MCF 10A (cell line): ENCODE measurements at regions not wholly inside any gene's neighbourhood (a gene's known extent, or its start where the extent isn't known, plus 50 kb on each side); places are given as distances from the start of the nearest gene placed in this dataset.

ENCODE experiments used
- BruUV-seq: library from RNA; stranded (reverse); fragments of 400-500 nt; replicated peaks from 2 replicates; lab custom pipeline; 2021; lab: Mats Ljungman, UMichigan
- CTCF ChIA-PET: fragments of 300-600 bp; sonication (Branson Sonifier 250); formaldehyde crosslinking; extraction: SDS; loops from one replicate; lab custom pipeline; 2021; ENCODE audit warnings: antibody characterized with exemption, inconsistent platforms; lab: Yijun Ruan, JAX
- POLR2A ChIA-PET: fragments of 300-600, 350-650 bp; sonication (Branson Sonifier 250); formaldehyde crosslinking; extraction: SDS; loops from one replicate; lab custom pipeline; 2020; ENCODE audit warnings: antibody characterized with exemption, inconsistent platforms; lab: Yijun Ruan, JAX
- DNase-seq: peaks from one replicate; pipeline ENCODE4 v3.0.0-alpha.2; 2018; ENCODE audit not compliant: unreplicated experiment
- H3K27ac Mint-ChIP-seq: one replicate; pipeline ENCODE4 v1.8.0; 2022; ENCODE audit warnings: mild to moderate bottlenecking, low read depth, mixed read lengths; ENCODE audit not compliant: unreplicated experiment
- H3K27me3 Mint-ChIP-seq: one replicate; pipeline ENCODE4 v1.8.0; 2022; ENCODE audit warnings: mixed read lengths; ENCODE audit not compliant: insufficient read depth, unreplicated experiment
- H3K36me3 Mint-ChIP-seq: one replicate; pipeline ENCODE4 v1.8.0; 2022; ENCODE audit warnings: mild to moderate bottlenecking, moderate library complexity, mixed read lengths; ENCODE audit not compliant: insufficient read depth, unreplicated experiment
- H3K4me1 Mint-ChIP-seq: one replicate; pipeline ENCODE4 v1.8.0; 2022; ENCODE audit warnings: mixed read lengths; ENCODE audit not compliant: insufficient read depth, unreplicated experiment
- H3K4me3 Mint-ChIP-seq: one replicate; pipeline ENCODE4 v1.8.0; 2022; ENCODE audit warnings: mild to moderate bottlenecking, moderate library complexity, mixed read lengths; ENCODE audit not compliant: unreplicated experiment
- H3K9me3 Mint-ChIP-seq: one replicate; pipeline ENCODE4 v1.8.0; 2022; ENCODE audit warnings: mixed read lengths; ENCODE audit not compliant: unreplicated experiment
- intact Hi-C: fragments of 100-400 bp; cut with micrococcal nuclease; formaldehyde crosslinking; loops from 2 replicates; pipeline ENCODE4 v1.14.1; 2022
- TF ChIP-seq, protein P1 (sequence below): fragments of 200-600 bp; IDR thresholded peaks from one replicate; pipeline ENCODE4 v1.8.0; 2022; ENCODE audit warnings: antibody characterized with exemption, mild to moderate bottlenecking; ENCODE audit not compliant: unreplicated experiment

- Mint-ChIP-seq H3K36me3 (no peaks in the 10 kb centered on the region), H3K27me3 (no peaks in the 10 kb centered on the region), H3K9me3 (no peaks in the 10 kb centered on the region), H3K27ac (no peak overlapping the region), H3K4me3 (no peak overlapping the region), H3K4me1 (no peaks in the 10 kb centered on the region)
- POLR2A ChIA-PET = no interaction called here
- DNase-seq = no peak
- CTCF ChIA-PET = interaction anchor here (0.6 kb wide), 1 partner anchor 613 kb away, joined by 4 read pairs; no protein-coding TSS in a partner anchor
- TF ChIP-seq, protein P1, sequence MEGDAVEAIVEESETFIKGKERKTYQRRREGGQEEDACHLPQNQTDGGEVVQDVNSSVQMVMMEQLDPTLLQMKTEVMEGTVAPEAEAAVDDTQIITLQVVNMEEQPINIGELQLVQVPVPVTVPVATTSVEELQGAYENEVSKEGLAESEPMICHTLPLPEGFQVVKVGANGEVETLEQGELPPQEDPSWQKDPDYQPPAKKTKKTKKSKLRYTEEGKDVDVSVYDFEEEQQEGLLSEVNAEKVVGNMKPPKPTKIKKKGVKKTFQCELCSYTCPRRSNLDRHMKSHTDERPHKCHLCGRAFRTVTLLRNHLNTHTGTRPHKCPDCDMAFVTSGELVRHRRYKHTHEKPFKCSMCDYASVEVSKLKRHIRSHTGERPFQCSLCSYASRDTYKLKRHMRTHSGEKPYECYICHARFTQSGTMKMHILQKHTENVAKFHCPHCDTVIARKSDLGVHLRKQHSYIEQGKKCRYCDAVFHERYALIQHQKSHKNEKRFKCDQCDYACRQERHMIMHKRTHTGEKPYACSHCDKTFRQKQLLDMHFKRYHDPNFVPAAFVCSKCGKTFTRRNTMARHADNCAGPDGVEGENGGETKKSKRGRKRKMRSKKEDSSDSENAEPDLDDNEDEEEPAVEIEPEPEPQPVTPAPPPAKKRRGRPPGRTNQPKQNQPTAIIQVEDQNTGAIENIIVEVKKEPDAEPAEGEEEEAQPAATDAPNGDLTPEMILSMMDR = no peak
- intact Hi-C loops = no loop called here
- BruUV-seq = no TSS peak
Measured at GRCh38 chr6:65933390-65933789, 226.4 kb upstream of the EYS start.

DNA sequence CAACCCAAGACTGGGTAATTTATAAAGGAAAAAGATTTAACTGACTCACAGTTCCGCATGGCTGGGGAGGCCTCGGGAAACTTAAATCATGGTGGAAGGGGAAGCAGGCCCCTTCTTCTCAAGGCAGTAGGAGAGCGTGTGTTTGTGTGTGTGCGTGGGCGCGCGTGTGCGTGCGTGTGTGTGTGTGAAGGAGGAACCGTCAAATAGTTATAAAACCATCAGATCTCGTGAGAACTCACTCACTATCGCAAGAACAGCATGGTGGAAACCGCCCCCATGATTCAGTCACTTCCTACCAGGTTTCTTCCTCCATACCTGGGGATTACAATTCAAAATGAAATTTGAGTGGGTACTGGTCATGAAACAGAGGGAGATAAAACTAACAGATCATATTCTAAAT is 220.1 kb upstream of the EYS start:
- TF ChIP-seq, protein P1 = no peak
- no TSS peak for BruUV-seq
- intact Hi-C loops = no loop called here
- no peaks in the 10 kb centered on the region for H3K4me1 Mint-ChIP-seq
- ChIA-PET CTCF (no interaction called here), POLR2A (no interaction called here)
- H3K9me3 Mint-ChIP-seq = peaks cover 7% of the 10 kb centered on the region
- no peak overlapping the region for H3K27ac Mint-ChIP-seq
- no peaks in the 10 kb centered on the region for H3K27me3 Mint-ChIP-seq
- DNase-seq = no peak
- no peaks in the 10 kb centered on the region for H3K36me3 Mint-ChIP-seq
- no peak overlapping the region for H3K4me3 Mint-ChIP-seq

GRCh38 chr6:65924411-65924810 is 217.4 kb upstream of the EYS start:
- no TSS peak for BruUV-seq

GRCh38 chr6:65922049-65922448 is 215.0 kb upstream of the EYS start:
- intact Hi-C loops = no loop called here
- no peaks in the 10 kb centered on the region for H3K27me3 Mint-ChIP-seq
- H3K9me3 Mint-ChIP-seq = peaks cover 4% of the 10 kb centered on the region
- no peak overlapping the region for H3K4me3 Mint-ChIP-seq
- POLR2A ChIA-PET = no interaction called here
- H3K27ac Mint-ChIP-seq = no peak overlapping the region
- TF ChIP-seq, protein P1 = no peak
- no TSS peak for BruUV-seq
- CTCF ChIA-PET = no interaction called here
- no peaks in the 10 kb centered on the region for H3K36me3 Mint-ChIP-seq
- no peaks in the 10 kb centered on the region for H3K4me1 Mint-ChIP-seq
- no peak for DNase-seq

More at GRCh38 chr6:65924411-65924810, 217.4 kb upstream of the EYS start:
- Mint-ChIP-seq H3K4me1 (no peaks in the 10 kb centered on the region), H3K36me3 (no peaks in the 10 kb centered on the region), H3K27ac (no peak overlapping the region), H3K4me3 (no peak overlapping the region), H3K27me3 (no peaks in the 10 kb centered on the region), H3K9me3 (peaks cover 7% of the 10 kb centered on the region)
- TF ChIP-seq, protein P1 = no peak
- intact Hi-C loops = no loop called here
- ChIA-PET CTCF (interaction anchor here (0.7 kb wide), 1 partner anchor 61 kb away, joined by 5 read pairs; no protein-coding TSS in a partner anchor), POLR2A (interaction anchor here (0.9 kb wide), 1 partner anchor 19 kb away, joined by 3 read pairs; no protein-coding TSS in a partner anchor)
- no peak for DNase-seq
